ENCODE measurements at regions not wholly inside any gene's neighbourhood (a gene's known extent, or its start where the extent isn't known, plus 50 kb on each side); places are given as distances from the start of the nearest gene placed in this dataset.

DNA sequence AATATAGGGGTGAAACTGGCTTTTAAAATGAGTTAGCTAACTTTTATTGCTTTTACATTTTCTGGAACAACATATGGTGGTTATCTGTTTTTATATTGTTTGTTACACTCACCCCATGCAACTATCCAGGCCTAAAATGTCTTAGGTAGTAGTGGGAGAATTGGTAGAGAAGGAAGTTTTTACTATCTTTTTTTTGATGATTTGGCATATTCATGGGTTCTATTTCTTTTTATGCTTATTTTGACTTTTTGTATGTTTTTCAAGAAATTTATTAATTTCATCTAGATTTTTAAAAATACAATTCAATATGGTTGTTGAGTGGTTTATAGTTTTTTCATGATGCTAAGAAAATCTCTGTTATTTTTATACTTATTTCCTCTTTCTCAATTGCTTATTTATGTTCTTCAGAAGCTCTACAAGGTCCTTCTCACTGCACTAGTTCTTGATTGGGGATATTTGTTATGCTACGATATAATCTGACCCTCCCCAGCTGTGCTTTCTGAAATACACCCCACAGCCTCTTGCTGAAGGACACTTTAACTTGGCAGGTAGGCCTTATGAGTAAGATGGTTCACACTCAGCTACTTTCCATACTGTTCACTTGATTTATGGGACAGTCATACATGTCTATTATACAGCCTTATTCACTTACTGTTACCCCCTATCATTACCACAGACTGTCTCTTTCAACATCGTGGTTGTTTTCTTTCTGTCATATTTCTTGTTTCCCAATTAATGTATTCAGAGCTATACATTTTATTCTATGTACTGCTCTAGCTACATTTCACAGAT, 431.2 kb downstream of the METTL15 start:
- no peak for ATAC-seq (ENCODE audit: poor library complexity)
- DNase-seq, result no peak
- intact Hi-C loops (cut with DNase I), result no loop called here

DNA sequence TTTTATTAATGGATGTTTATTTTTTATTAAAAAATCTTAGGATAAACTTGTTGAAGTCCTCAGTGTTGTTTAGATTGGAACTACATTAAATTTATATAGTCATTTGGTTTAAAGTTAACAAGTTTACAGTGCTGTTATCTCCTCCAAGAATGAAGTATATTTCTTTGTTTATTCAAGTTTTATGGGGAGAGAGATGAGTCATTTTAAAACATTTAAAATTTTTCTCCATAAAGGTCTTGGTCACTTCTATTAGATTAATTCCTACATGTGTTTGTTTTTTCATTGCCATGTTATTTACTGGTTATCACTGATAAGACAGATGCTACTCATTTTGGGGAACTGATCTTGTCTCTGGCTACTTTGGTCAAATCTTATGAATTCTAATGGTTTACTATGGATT, 429.6 kb downstream of the METTL15 start:
- ATAC-seq (ENCODE audit: poor library complexity) (no peak), DNase-seq (no peak)
- intact Hi-C loops (cut with DNase I), result no loop called here

DNA sequence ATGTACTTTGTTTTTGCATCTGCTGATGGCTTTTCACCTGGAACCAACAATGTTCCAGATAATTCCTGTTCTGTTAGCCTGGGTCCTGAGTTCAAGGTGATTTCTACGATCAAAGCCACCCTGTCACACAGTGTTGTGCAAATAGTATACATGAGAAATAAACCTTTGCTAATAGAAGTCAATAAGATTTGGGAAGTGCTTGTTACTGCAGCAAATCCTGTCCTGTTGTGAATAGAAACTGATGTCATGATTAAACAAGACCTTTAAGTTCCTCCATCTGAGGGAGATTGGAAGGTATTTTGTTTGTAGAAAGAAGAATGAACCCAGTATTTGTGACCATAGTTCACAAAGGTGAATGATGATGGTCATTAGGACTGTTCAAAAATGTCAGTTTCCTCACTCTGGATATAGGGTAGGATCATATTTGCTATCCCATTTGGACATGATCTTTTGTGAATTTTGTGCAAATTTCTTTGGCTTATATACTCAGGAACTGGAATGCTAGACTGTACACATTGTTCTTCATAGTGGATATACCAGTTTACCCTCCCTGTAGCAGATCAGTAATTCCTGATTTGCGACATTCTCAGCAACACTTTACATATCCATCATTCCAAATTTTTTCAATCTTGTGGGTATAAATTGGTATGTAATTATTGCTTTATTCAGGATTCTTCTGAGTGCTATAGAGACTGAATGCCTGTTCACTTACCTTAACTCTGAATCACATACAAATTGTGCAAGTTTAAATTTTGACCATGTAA, 428.5 kb downstream of the METTL15 start:
- DNase-seq (no peak), ATAC-seq (ENCODE audit: poor library complexity) (no peak)
- intact Hi-C loops (cut with DNase I), result no loop called here

- ATAC-seq (ENCODE audit: poor library complexity) (no peak), DNase-seq (no peak)
- intact Hi-C loops (cut with DNase I), result no loop called here
Observed at GRCh38 chr11:28535677-28536076, 427.5 kb downstream of the METTL15 start.

DNA sequence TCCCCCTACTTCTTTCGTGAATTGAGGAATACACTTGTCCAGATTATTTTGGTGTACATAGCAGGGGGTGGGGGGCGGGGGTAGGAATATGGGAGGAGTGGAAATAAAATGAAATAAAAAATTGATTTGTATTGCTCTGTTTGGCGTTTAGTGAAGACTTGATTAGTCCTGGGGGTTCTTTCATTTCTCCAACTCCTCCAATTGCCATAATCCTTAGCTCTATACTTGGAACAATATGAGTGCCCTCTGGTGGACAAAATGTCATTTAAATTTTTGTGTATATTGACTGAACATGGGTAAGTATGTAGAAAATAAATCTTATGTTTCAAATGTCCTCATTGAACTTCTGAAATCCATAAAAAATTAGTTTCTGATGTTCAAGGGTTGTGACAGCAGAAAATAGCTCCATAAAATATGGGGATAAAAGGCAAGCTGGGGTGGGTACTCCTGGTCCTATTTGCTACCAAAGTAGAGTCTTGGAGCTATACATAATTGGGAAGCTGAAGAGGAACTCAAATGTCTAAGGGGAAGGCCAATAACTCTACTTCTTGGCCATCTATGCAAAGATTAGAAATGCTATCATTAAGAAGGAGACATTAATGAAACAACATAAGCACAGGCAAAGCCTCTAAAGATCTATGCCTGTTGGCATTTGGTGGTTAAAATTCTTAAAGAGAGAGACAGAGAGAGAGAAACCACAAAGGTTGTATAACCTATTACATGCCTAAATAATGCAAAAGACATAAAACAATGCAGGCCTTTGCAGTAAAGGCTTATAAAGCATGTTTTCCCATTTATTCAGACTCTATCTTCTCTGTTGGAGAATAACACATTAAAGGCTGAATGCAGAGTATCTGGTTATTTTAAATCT, 421.6 kb downstream of the METTL15 start:
- DNase-seq (no peak), ATAC-seq (ENCODE audit: poor library complexity) (peak; percentile 55)
- intact Hi-C loops (cut with DNase I), result loop anchor here (5.0 kb wide), 2 partner anchors 822 to 832 kb away; no protein-coding TSS in a partner anchor

- DNase-seq, result no peak
- intact Hi-C loops (cut with DNase I), result loop anchor here (5.0 kb wide), 1 partner anchor 822 kb away; no protein-coding TSS in a partner anchor
- ATAC-seq (ENCODE audit: poor library complexity), result no peak
Observed at GRCh38 chr11:28529046-28529445, 420.9 kb downstream of the METTL15 start.

DNA sequence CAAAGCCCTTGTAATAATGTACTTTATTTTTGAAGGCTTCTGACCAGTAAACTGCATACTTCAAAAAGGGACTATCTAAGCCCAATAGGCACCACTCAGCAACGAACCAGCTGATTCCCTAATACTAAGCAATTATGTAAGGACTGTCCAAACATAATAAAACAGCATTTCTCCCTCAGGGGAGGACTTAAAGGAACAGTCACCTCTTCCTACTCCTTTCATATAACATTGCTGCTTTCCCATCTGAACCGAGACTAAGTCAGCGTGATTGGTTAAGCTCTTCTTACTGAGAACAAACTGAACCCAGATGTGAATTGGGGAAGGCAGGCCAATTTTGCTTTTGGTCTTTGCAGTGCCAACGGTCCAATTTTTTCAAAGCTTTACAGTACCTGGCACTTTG, 420.0 kb downstream of the METTL15 start:
- intact Hi-C loops (cut with DNase I), result loop anchor here (5.0 kb wide), 1 partner anchor 821 kb away; no protein-coding TSS in a partner anchor
- ATAC-seq (ENCODE audit: poor library complexity), result no peak
- no peak for DNase-seq

GRCh38 chr11:28526406-28526751, 418.2 kb downstream of the METTL15 start:
- ATAC-seq (ENCODE audit: poor library complexity), result no peak
- intact Hi-C loops (cut with DNase I), result loop anchor here (5.0 kb wide), 1 partner anchor 819 kb away; no protein-coding TSS in a partner anchor
- DNase-seq, result no peak

DNA sequence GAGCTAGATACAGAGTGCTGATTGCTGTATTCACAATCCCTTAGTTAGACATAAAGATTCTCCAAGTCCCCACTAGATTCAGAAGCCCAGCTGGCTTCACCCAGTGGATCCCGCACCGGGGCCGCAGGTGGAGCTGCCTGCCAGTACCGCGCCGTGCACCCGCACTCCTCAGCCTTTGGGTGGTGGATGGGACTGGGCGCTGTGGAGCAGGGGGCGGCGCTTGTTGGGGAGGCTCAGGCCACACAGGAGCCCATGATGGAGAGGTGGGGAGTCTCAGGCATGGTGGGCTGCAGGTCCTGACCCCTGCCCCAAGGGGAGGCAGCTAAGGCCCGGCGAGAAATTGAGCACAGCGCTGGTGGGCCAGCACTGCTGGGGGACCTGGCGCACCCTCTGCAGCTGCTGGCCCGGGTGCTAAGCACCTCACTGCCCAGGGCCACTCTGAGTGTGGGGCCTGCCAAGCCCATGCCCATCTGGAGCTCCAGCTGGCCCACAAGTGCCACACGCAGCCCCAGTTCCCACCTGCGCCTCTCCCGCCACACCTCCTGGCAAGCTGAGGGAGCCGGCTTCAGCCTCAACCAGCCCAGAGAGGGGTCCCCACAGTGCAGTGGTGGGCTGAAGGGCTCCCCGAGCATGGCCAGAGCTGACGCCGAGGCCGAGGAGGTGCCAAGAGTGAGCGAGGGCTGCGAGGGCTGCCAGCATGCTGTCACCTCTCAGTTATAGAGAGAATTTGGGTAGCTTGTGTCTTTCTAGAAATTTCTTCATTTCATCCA, 417.6 kb downstream of the METTL15 start:
- DNase-seq (peak; percentile 22), ATAC-seq (ENCODE audit: poor library complexity) (no peak)
- intact Hi-C loops (cut with DNase I), result loop anchor here (5.0 kb wide), 1 partner anchor 819 kb away; no protein-coding TSS in a partner anchor

DNA sequence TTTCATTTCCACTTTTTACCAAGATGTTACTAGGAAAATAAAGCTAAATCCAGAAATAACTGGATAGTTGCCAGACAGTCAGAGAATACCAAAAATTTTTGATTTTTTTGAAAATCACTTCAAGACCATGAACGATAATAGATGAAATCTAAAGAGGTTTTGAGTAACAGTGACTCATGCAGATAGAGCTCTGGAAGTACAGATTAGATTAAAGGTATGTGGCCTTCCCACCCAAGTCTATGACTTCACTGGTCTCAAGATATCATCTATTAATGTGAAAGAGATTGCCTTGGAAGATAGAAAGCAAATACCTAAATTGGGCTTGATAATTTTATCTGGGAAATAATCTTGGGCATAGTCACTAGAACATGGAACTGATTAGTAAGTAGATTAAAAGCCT, 415.9 kb downstream of the METTL15 start:
- intact Hi-C loops (cut with DNase I), result no loop called here
- ATAC-seq (ENCODE audit: poor library complexity), result no peak
- DNase-seq, result no peak

DNA sequence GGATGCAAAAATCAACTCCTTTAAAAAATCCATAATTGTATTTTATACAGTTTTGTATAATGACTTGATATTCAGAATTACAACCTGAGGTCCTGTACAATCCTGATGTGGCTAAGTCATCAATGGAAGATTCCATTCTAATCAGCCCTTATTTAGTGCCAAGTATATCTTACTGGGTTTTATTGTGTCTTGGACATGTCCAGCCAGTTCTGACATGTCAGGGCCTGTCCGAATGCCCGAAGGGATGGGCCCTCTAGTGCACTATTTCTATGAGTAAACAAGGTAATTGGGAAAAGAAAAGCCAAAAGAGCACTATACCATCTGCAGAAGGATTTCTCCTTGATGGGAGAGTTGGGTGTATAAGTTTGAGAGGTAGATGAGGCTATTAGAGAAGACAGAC, 412.9 kb downstream of the METTL15 start:
- no peak for ATAC-seq (ENCODE audit: poor library complexity)
- intact Hi-C loops (cut with DNase I), result no loop called here

GRCh38 chr11:28520291-28520690, 412.1 kb downstream of the METTL15 start:
- no peak for DNase-seq
- ATAC-seq (ENCODE audit: poor library complexity), result no peak
- intact Hi-C loops (cut with DNase I), result no loop called here

More for the DNA sequence above, 412.9 kb downstream of the METTL15 start:
- no peak for DNase-seq

DNA sequence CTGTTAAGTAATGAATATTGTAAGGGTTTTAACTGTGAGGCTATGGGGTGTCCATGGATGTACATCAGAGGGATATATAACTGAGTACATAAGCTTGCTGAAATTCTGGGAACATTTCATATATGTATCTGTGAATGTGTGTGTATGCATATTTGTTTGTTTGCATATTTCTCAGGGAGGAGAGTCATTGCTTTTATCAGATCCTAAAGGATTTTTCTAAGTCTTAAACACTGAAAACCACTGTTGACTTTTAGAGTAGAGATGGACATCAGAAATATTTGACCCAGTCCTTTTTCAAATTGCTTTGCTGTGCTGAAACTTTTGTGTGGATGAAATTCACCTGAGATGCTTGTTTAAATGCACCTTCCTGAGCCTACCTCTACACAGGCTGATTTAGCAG, 410.6 kb downstream of the METTL15 start:
- DNase-seq (no peak), ATAC-seq (ENCODE audit: poor library complexity) (no peak)
- intact Hi-C loops (cut with DNase I), result no loop called here

GRCh38 chr11:28517621-28518020, 409.4 kb downstream of the METTL15 start:
- intact Hi-C loops (cut with DNase I), result no loop called here
- ATAC-seq (ENCODE audit: poor library complexity) (no peak), DNase-seq (no peak)

DNA sequence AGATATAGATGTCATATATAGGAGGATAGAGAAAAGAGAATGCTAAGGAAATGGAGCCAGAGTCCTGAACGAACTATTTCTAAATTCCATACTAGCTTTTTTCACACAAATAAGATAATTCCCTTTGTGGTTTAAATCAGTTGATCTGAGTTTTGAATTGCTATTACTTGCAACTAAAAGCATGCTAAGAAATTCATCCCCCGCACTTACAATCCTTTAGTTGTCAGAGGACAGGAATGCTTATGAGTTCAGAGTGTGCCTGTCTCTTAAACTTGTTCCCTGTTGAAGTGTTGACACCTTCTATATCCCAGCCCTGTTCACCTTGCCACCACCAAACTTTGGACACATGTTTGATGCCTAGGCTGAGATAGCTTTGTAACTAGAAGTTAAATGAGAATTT, 406.2 kb downstream of the METTL15 start:
- ATAC-seq (ENCODE audit: poor library complexity) (no peak), DNase-seq (no peak)

DNA sequence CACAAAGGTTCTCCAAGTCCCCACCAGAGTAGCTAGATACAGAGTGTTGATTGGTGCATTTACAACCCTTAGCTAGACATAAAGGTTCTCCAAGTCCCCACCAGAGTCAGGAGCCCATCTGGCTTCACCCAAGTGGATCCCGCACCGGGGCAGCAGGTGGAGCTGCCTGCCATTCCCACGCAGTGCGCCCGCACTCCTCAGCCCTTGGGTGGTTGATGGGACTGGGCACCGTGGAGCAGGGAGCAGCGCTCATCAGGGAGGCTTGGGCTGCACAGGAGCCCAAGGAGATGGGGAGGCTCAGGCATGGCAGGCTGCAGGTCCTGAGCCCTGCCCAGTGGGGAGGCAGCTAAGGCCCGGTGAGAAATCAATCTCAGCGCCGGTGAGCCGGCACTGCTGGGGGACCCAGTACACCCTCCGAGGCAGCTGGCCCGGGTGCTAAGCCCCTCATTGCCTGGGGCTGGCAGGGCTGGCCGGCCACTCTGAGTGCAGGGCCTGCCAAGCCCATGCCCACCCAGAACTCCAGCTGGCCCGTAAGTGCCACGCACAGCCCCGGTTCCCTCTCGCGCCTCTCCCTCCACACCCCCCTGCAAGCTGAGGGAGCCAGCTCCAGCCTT, 404.1 kb downstream of the METTL15 start:
- ATAC-seq (ENCODE audit: poor library complexity), result no peak
- intact Hi-C loops (cut with DNase I), result no loop called here
- DNase-seq, result peak; percentile 24

More for the DNA sequence above, 406.2 kb downstream of the METTL15 start:
- intact Hi-C loops (cut with DNase I), result no loop called here

DNA sequence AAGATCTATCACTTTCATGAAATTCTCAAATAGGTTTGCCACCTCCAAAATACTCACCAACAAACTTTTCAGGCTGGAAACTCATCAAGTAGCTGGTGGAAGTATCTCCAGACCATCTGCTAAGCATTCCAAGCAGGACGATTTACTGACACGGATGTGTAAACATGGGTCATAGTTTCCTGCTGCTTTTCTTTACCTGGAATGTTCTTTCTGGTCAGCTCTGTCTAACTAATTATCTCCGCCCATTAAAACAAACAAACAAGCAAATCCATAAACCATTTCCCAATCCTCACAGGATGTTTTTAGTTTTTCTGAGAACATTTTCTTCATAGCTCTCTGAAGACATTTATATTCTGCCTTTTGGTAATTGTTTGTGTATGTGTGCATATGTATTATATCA, 397.0 kb downstream of the METTL15 start:
- intact Hi-C loops (cut with DNase I), result no loop called here
- DNase-seq, result no peak
- no peak for ATAC-seq (ENCODE audit: poor library complexity)

DNA sequence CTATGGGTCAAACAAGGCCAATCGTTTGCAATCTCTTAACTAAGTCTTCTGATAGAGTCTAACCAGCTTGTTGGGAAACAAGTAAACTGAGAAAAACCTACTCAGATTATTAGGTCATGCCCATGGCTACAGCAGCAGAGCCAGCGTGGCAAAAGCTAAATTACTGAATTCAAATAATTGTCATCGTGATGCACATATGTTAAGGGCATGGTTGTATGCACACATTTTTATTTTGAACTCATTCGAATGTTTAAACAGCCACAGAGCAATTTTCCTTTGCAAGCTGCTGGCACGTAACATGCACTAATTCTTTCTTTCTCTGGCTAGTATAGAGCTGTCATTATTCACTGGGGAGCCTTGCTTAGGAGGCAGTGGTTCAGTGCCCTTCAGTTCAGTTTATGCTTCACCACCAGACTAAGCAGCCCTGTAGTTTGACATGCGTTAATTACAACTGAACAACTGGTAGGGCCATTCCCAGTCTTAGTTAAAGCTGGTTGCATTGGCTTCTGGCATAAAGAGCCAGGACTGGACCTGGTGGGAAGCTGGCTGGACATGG, 396.4 kb downstream of the METTL15 start:
- ATAC-seq (ENCODE audit: poor library complexity) (no peak), DNase-seq (no peak)
- intact Hi-C loops (cut with DNase I), result no loop called here
